BLaER1 treated with 17β-estradiol and CSF1 and Interleukin-3, amounts not matched to agents 10 nM and 100 nM (cell line): ENCODE measurements at regions not wholly inside any gene's neighbourhood (a gene's known extent, or its start where the extent isn't known, plus 50 kb on each side); places are given as distances from the start of the nearest gene placed in this dataset.

ENCODE experiments used
- H3K27ac ChIP-seq, 11 experiments: shearing (Covaris generic); formaldehyde crosslinking; 2 replicates each; pipeline ENCODE4 v1.8.1; 2022
- H3K27me3 ChIP-seq, 11 experiments: shearing (Covaris generic); formaldehyde crosslinking; 2 replicates each; pipeline ENCODE4 v1.8.1; 2022
- H3K36me3 ChIP-seq, 11 experiments: shearing (Covaris generic); formaldehyde crosslinking; 2 replicates each; pipeline ENCODE4 v1.8.1; 2022
- H3K4me1 ChIP-seq, 10 experiments: shearing (Covaris generic); formaldehyde crosslinking; 2 replicates each; pipeline ENCODE4 v1.8.1; 2022
- H3K4me2 ChIP-seq, 11 experiments: shearing (Covaris generic); formaldehyde crosslinking; 2 replicates each; pipeline ENCODE4 v1.8.1; 2022
- H3K4me3 ChIP-seq, 10 experiments: shearing (Covaris generic); formaldehyde crosslinking; 2 replicates each; pipeline ENCODE4 v1.8.1; 2022
- H3K9ac ChIP-seq, 11 experiments: shearing (Covaris generic); formaldehyde crosslinking; 2 replicates each; pipeline ENCODE4 v1.8.1; 2022
- H3K9me3 ChIP-seq, 11 experiments: shearing (Covaris generic); formaldehyde crosslinking; replicated peaks in 1 of 11; 2 replicates each; pipeline ENCODE4 v1.8.1; 2022
- H4K20me1 ChIP-seq, 11 experiments: shearing (Covaris generic); formaldehyde crosslinking; 2 replicates each; pipeline ENCODE4 v1.8.1; 2022
- Cebpa-rat ChIP-seq, 11 experiments: shearing (Covaris generic); IDR thresholded peaks; 2 replicates each; pipeline ENCODE4 v1.8.1; 2022

GRCh38 chr3:64867224-64867623, 179.4 kb upstream of the ADAMTS9 start:
- peaks cover 0 to 16% (median 12%) of the 10 kb centered on the region in 10 experiments; a peak in 18 of 20 replicates for H3K4me1 ChIP-seq
- H3K4me3 ChIP-seq, result no peak overlapping the region
- H3K27ac ChIP-seq, result no peak overlapping the region
- no peak for TF ChIP-seq Cebpa-rat (IDR thresholded peaks at IDR 0.05)
- H3K27me3 ChIP-seq, result no peaks in the 10 kb centered on the region
- H3K9me3 ChIP-seq, result peaks cover 4 to 17% (median 8%) of the 10 kb centered on the region in 11 experiments; a peak in 16 of 22 replicates
- H3K36me3 ChIP-seq, result no peaks in the 10 kb centered on the region
- H3K4me2 ChIP-seq, result peak overlapping the region in 1 of 11 experiments; percentile 3; a peak in 1 of 22 replicates
- no peak overlapping the region for H3K9ac ChIP-seq
- no peaks in the 10 kb centered on the region for H4K20me1 ChIP-seq

GRCh38 chr3:64865839-64866570, 178.2 kb upstream of the ADAMTS9 start:
- H3K27ac ChIP-seq, result peak overlapping the region in 1 of 11 experiments; percentile 35; a peak in 1 of 22 replicates
- peaks cover 10 to 28% (median 22%) of the 10 kb centered on the region in 10 experiments for H3K4me1 ChIP-seq
- no peaks in the 10 kb centered on the region for H3K36me3 ChIP-seq
- H3K9ac ChIP-seq, result no peak overlapping the region
- H3K4me3 ChIP-seq, result no peak overlapping the region
- no peaks in the 10 kb centered on the region for H4K20me1 ChIP-seq
- no peaks in the 10 kb centered on the region for H3K27me3 ChIP-seq
- H3K9me3 ChIP-seq, result peaks cover 4 to 17% (median 8%) of the 10 kb centered on the region in 11 experiments; a peak in 16 of 22 replicates
- no peak for TF ChIP-seq Cebpa-rat (IDR thresholded peaks at IDR 0.05)
- H3K4me2 ChIP-seq, result peak overlapping the region in 10 of 11 experiments; percentile 10 to 53 (median 20); a peak in 13 of 22 replicates

DNA sequence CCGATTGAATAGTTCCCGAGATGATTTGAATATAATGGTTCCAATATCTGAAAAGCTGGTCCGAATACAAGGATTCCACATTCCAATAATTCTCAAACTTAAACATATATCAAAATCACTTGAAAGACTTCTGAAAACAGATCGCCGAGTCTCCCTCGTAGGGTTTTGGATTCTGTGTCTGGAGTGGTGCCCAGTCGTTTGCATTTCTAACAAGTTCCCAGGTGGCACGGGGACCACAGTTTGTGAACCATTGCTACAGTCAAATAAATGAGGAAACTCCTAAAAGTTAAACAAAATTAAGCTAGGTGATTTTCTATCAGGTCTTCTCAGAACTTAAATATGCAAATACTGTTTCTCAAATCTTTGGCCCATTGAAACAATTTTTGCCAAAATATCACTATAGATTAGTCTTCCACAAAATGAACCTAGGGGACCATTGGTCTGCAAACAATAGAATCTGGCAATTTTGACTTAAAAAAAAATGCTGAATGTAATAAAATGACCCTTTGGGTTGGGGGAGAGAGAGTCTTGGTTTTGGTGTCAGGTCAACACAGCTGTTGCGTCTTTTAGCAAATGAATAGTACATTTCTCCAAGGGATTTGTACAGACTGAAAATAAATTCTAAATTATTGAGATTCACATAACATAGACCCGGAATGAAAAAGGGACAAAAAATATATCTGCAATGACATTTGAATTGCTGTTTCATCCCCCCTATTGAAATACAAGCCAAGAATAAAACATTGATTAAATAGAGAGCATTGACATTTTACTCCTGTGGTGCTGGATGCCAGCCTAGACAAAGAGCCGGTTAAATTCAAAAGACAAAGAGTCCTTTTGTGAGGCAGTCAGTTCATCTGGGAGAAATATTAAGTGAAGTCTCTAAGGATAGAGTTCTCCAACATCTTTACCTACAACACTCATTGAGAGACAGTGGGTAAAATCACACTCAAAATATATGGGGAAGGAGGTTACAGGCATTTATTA, 175.7 kb upstream of the ADAMTS9 start:
- no peak overlapping the region for H3K4me3 ChIP-seq
- H3K36me3 ChIP-seq, result no peaks in the 10 kb centered on the region

GRCh38 chr3:64861684-64862083, 173.9 kb upstream of the ADAMTS9 start:
- TF ChIP-seq Cebpa-rat (IDR thresholded peaks at IDR 0.05), result no peak; a peak in 1 of 22 replicates
- peak overlapping the region in 9 of 11 experiments; percentile 22 to 82 (median 77); a peak in 18 of 22 replicates for H3K4me2 ChIP-seq
- peaks cover 0 to 11% (median 8%) of the 10 kb centered on the region in 11 experiments; a peak in 13 of 22 replicates for H3K9me3 ChIP-seq
- no peak overlapping the region for H3K4me3 ChIP-seq
- H3K27me3 ChIP-seq, result no peaks in the 10 kb centered on the region
- peaks cover 35 to 69% (median 63%) of the 10 kb centered on the region in 10 experiments for H3K4me1 ChIP-seq
- peak overlapping the region in 2 of 11 experiments; percentile 48 to 58; a peak in 6 of 22 replicates for H3K27ac ChIP-seq
- H3K9ac ChIP-seq, result no peak overlapping the region
- H3K36me3 ChIP-seq, result no peaks in the 10 kb centered on the region
- no peaks in the 10 kb centered on the region for H4K20me1 ChIP-seq

More for the DNA sequence above, 175.7 kb upstream of the ADAMTS9 start:
- Histone ChIP-seq H4K20me1 (no peaks in the 10 kb centered on the region), H3K4me2 (no peak overlapping the region), H3K9me3 (peaks cover 0 to 11% (median 8%) of the 10 kb centered on the region in 11 experiments; a peak in 14 of 22 replicates), H3K4me1 (peaks cover 30 to 53% (median 47%) of the 10 kb centered on the region in 10 experiments), H3K27ac (no peak overlapping the region), H3K27me3 (no peaks in the 10 kb centered on the region), H3K9ac (no peak overlapping the region)
- TF ChIP-seq Cebpa-rat (IDR thresholded peaks at IDR 0.05), result no peak

GRCh38 chr3:64860536-64860870, 172.7 kb upstream of the ADAMTS9 start:
- no peak overlapping the region for H3K4me3 ChIP-seq
- H3K4me1 ChIP-seq, result peaks cover 26 to 70% (median 61%) of the 10 kb centered on the region in 10 experiments
- H4K20me1 ChIP-seq, result no peaks in the 10 kb centered on the region
- peak overlapping the region; percentile 35 to 82 (median 77) for H3K4me2 ChIP-seq
- H3K36me3 ChIP-seq, result no peaks in the 10 kb centered on the region
- peaks cover 0 to 11% (median 8%) of the 10 kb centered on the region in 11 experiments; a peak in 13 of 22 replicates for H3K9me3 ChIP-seq
- H3K27me3 ChIP-seq, result no peaks in the 10 kb centered on the region
- peak overlapping the region in 1 of 11 experiments; percentile 23; a peak in 3 of 22 replicates for H3K9ac ChIP-seq
- TF ChIP-seq Cebpa-rat (IDR thresholded peaks at IDR 0.05), result no peak
- H3K27ac ChIP-seq, result peak overlapping the region in 6 of 11 experiments; percentile 30 to 66 (median 58); a peak in 11 of 22 replicates

GRCh38 chr3:64859625-64860535, 172.1 kb upstream of the ADAMTS9 start:
- Histone ChIP-seq H3K4me3 (no peak overlapping the region), H4K20me1 (no peaks in the 10 kb centered on the region), H3K27me3 (no peaks in the 10 kb centered on the region), H3K4me1 (peaks cover 23 to 77% (median 65%) of the 10 kb centered on the region in 10 experiments), H3K27ac (peak overlapping the region in 7 of 11 experiments; percentile 4 to 66 (median 58); a peak in 12 of 22 replicates), H3K36me3 (no peaks in the 10 kb centered on the region), H3K4me2 (peak overlapping the region; percentile 57 to 82 (median 77)), H3K9me3 (peaks cover 0 to 11% (median 8%) of the 10 kb centered on the region in 11 experiments; a peak in 13 of 22 replicates), H3K9ac (peak overlapping the region in 3 of 11 experiments; percentile 7 to 23 (median 8); a peak in 3 of 22 replicates)
- TF ChIP-seq Cebpa-rat (IDR thresholded peaks at IDR 0.05), result no peak

- TF ChIP-seq Cebpa-rat (IDR thresholded peaks at IDR 0.05), result no peak
- H3K9ac ChIP-seq, result no peak overlapping the region
- H3K27me3 ChIP-seq, result no peaks in the 10 kb centered on the region
- H3K27ac ChIP-seq, result no peak overlapping the region
- no peaks in the 10 kb centered on the region for H4K20me1 ChIP-seq
- H3K4me3 ChIP-seq, result no peak overlapping the region
- peak overlapping the region in 8 of 11 experiments; percentile 4 to 82 (median 78); a peak in 12 of 22 replicates for H3K4me2 ChIP-seq
- H3K4me1 ChIP-seq, result peaks cover 23 to 76% (median 63%) of the 10 kb centered on the region in 10 experiments
- no peaks in the 10 kb centered on the region for H3K9me3 ChIP-seq
- no peaks in the 10 kb centered on the region for H3K36me3 ChIP-seq
Observed at GRCh38 chr3:64856977-64857516, 169.2 kb upstream of the ADAMTS9 start.

GRCh38 chr3:64856106-64856505, 168.3 kb upstream of the ADAMTS9 start:
- H3K27me3 ChIP-seq, result no peaks in the 10 kb centered on the region
- no peak for TF ChIP-seq Cebpa-rat (IDR thresholded peaks at IDR 0.05)
- H3K9me3 ChIP-seq, result no peaks in the 10 kb centered on the region
- H3K4me1 ChIP-seq, result peaks cover 23 to 66% (median 53%) of the 10 kb centered on the region in 10 experiments
- no peak overlapping the region for H3K27ac ChIP-seq
- H4K20me1 ChIP-seq, result no peaks in the 10 kb centered on the region
- H3K4me2 ChIP-seq, result peak overlapping the region in 6 of 11 experiments; percentile 39 to 81 (median 64); a peak in 11 of 22 replicates
- H3K9ac ChIP-seq, result no peak overlapping the region
- no peaks in the 10 kb centered on the region for H3K36me3 ChIP-seq
- no peak overlapping the region for H3K4me3 ChIP-seq
